Testis (tissue), 2 donors: ENCODE measurements at regions not wholly inside any gene's neighbourhood (a gene's known extent, or its start where the extent isn't known, plus 50 kb on each side); places are given as distances from the start of the nearest gene placed in this dataset.

Source experiments
- DNase-seq: peaks from one replicate; pipeline ENCODE4 v3.0.0-alpha.2; 2019
- H3K27ac ChIP-seq, 2 donors: fragments of 200-600 bp; sonication (generic); one replicate each; pipeline ENCODE4 v1.5.1; 2019
- H3K27me3 ChIP-seq: fragments of 200-600 bp; sonication (generic); one replicate; pipeline ENCODE4 v1.5.1; 2019
- H3K36me3 ChIP-seq: fragments of 200-600 bp; sonication (generic); one replicate; pipeline ENCODE4 v1.5.1; 2017; ENCODE audit warnings: low read depth; ENCODE audit errors: missing control alignments
- H3K4me1 ChIP-seq: fragments of 200-600 bp; sonication (generic); one replicate; pipeline ENCODE4 v1.5.1; 2019
- H3K4me3 ChIP-seq, 2 donors: fragments of 200-600 bp; sonication (generic); one replicate each; pipeline ENCODE4 v1.5.1; 2017 to 2019
- H3K9me3 ChIP-seq: fragments of 200-600 bp; sonication (generic); one replicate; pipeline ENCODE4 v1.5.1; 2017
- POLR2A ChIP-seq: fragments of 450-650 bp; IDR thresholded peaks from one replicate; pipeline ENCODE4 v1.6.1; 2017; ENCODE audit warnings: antibody characterized with exemption, mild to moderate bottlenecking, moderate library complexity
- WGBS, 2 donors: methylation state at CpG; one replicate each; pipeline ENCODE4 v1.1.5; 2018; 5-methylcytosine and 5-hydroxymethylcytosine counted together
- intact Hi-C: fragments of 100-400 bp; cut with DNase I; formaldehyde crosslinking; loops from one replicate; pipeline ENCODE4 v1.15.1; 2023; ENCODE audit warnings: low total_unique reads
- TF ChIP-seq, protein P1 (sequence below), 3 experiments: fragments of 450-650 bp in 2 of 3; fragments of 200-600 bp in 1 of 3; sonication (generic) in 1 of 3; IDR thresholded peaks; one replicate each; pipeline ENCODE4 v1.5.1; 2016 to 2019; ENCODE audit warnings: antibody characterized with exemption in 3 of 3, mild to moderate bottlenecking in 2 of 3, moderate library complexity in 1 of 3

DNA sequence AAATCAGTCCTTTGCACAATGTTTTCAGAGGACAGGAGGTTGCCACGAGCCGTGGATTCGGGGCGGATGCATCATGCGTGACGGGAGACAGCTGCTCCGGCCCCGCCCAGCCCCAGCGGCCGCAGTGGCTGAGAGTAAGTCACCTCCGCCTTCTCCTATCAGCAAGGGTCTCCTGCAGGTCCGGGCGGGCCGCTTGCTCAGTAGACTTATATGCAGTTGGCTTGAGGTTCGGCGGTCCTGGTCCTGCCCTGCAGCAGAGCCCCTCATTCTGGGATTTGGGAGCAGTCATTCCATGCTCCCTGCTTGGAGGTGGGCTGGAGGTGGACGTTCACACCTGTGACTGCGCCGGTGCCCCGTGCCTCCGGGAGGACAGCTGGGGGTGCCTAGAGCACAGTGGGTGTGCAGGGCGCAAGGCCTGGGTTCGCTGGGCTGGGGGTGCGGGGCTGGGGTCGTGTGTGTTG, 86.3 kb upstream of the ADRA2C start:
- TF ChIP-seq POLR2A = no peak
- TF ChIP-seq, protein P1, sequence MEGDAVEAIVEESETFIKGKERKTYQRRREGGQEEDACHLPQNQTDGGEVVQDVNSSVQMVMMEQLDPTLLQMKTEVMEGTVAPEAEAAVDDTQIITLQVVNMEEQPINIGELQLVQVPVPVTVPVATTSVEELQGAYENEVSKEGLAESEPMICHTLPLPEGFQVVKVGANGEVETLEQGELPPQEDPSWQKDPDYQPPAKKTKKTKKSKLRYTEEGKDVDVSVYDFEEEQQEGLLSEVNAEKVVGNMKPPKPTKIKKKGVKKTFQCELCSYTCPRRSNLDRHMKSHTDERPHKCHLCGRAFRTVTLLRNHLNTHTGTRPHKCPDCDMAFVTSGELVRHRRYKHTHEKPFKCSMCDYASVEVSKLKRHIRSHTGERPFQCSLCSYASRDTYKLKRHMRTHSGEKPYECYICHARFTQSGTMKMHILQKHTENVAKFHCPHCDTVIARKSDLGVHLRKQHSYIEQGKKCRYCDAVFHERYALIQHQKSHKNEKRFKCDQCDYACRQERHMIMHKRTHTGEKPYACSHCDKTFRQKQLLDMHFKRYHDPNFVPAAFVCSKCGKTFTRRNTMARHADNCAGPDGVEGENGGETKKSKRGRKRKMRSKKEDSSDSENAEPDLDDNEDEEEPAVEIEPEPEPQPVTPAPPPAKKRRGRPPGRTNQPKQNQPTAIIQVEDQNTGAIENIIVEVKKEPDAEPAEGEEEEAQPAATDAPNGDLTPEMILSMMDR (IDR thresholded peaks at IDR 0.05) = no peak
- Histone ChIP-seq H3K27ac (no peak overlapping the region), H3K4me3 (peak overlapping the region in 1 of 2 donors; percentile 17), H3K9me3 (no peaks in the 10 kb centered on the region), H3K36me3 (no peaks in the 10 kb centered on the region), H3K4me1 (no peaks in the 10 kb centered on the region), H3K27me3 (no peaks in the 10 kb centered on the region)
- intact Hi-C loops = no loop called here
- WGBS, 2 donors = 66 to 67% methylated on average over 22 to 24 of the region's 25 CpGs
- DNase-seq = no peak

DNA sequence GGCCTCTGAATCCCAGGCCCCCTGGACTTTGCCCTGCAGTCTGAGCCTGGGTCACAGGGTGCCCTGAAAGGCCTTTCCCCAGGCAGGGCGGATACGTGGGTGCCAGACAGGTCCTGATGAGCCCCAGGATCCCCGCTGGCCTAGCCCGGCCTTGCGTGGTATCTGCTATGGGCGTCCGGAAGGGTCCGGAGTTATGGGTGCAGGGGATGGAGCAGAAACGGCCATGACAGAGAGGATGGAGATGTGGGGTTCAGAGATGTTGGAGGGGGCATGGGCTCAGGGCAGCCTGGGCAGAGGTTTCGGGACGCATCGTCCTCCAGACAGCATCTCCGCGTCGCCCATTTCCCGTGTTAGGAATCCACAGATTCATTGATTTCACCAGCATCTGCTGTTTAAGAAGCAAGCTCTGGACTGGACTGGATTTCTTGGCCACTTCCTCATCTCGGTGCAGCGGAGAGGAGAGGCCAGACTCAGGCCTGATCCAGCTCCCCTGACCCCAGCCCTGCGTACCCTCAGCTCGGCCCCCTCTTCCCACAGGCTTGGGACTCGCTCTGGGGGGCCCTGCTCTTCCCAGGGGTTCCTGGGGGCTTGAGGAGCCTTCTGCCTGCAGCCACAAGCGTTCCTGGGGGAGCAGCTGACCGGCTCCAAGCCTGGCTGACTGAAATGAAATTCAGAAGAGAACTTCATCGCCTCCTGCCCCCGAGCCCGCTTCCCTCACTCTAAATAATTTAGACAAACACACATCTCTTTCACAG, 86.9 kb upstream of the ADRA2C start:
- Histone ChIP-seq H3K27me3 (no peaks in the 10 kb centered on the region), H3K4me3 (peak overlapping the region in 1 of 2 donors; percentile 17), H3K27ac (no peak overlapping the region), H3K36me3 (no peaks in the 10 kb centered on the region), H3K4me1 (no peaks in the 10 kb centered on the region), H3K9me3 (no peaks in the 10 kb centered on the region)
- no peak for TF ChIP-seq POLR2A
- TF ChIP-seq, protein P1 (IDR thresholded peaks at IDR 0.05) = no peak
- WGBS, 2 donors = 60 to 82% methylated on average over 24 to 26 of the region's 26 CpGs
- DNase-seq = no peak
- intact Hi-C loops = no loop called here

DNA sequence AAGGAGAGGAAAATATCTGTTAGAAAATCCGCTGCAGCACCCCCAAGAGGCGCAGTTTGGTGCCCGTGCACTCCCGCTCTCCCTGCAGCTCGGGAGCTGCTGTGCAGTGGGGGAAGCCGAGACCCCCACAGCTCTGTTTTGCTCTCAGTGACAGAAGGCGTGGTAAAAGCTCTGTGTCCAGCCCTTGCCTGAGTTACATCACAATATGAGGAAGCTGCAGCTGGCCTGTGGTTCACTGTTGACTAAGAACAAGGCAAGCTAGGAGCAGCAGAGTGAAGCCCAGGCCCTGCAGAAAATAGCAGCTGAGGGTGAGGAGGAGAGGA, 88.5 kb upstream of the ADRA2C start:
- no peak for DNase-seq
- no peaks in the 10 kb centered on the region for H3K36me3 ChIP-seq

DNA sequence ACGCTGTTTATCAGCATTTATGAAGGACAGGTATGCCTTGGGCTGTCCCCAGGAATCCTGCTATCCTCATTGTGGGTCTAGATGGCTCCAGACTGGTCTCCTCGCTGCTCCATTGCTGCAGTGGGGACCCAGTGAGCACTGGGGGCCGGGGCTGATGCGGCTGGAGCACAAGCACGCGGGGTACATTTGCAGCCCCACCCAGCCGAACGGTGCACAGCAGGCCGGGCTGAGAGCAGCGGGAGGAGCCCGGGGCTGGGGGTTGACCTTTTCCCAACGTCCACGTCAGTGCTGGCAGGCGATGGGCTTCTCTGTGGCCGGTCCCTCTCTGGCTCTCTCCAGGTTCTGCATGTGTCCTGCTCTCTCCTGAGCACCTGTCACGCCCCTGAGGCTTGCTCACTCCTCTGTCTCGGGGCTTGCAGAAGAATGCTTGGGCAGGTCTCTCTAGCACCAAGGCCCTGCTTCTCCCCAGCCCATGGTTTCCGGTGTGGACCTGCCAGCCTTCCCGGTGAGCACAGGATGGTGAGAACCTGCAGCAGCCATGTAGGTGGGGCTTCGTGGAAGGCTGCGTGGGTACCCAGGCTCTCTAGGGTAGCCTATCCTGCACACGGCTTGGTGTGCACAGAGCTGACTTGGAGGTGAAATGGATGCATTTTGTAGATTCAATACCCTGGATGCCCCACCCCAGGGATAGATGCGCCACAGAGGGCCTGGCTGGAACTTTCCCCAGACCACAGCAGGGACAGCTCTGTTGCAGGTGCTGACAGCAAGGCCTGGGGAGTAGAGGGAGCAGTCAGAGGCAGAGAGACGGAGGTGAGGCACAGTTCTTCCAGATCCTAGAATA, 89.1 kb upstream of the ADRA2C start:
- Histone ChIP-seq H3K36me3 (no peaks in the 10 kb centered on the region), H3K27ac (no peak overlapping the region), H3K9me3 (no peaks in the 10 kb centered on the region), H3K27me3 (no peaks in the 10 kb centered on the region), H3K4me3 (no peak overlapping the region), H3K4me1 (no peaks in the 10 kb centered on the region)
- TF ChIP-seq, protein P1 (IDR thresholded peaks at IDR 0.05) = no peak
- no peak for TF ChIP-seq POLR2A
- WGBS, 2 donors = 85% methylated on average over 5 to 24 of the region's 24 CpGs
- intact Hi-C loops = no loop called here
- DNase-seq = no peak

More for the DNA sequence above, 88.5 kb upstream of the ADRA2C start:
- TF ChIP-seq POLR2A = no peak
- TF ChIP-seq, protein P1 (IDR thresholded peaks at IDR 0.05) = no peak
- intact Hi-C loops = no loop called here
- H3K9me3 ChIP-seq = no peaks in the 10 kb centered on the region
- 78 to 89% methylated on average over 7 of the region's 7 CpGs for WGBS, 2 donors
- no peaks in the 10 kb centered on the region for H3K4me1 ChIP-seq
- no peak overlapping the region for H3K4me3 ChIP-seq
- no peak overlapping the region for H3K27ac ChIP-seq
- H3K27me3 ChIP-seq = no peaks in the 10 kb centered on the region
